Left ventricle myocardium inferior (tissue), 1 donor: ENCODE measurements at regions not wholly inside any gene's neighbourhood (a gene's known extent, or its start where the extent isn't known, plus 50 kb on each side); places are given as distances from the start of the nearest gene placed in this dataset.

Experiments used
- DNase-seq: peaks from one replicate; pipeline ENCODE4 v3.0.0-alpha.2; 2020
- H3K27ac ChIP-seq: fragments of 200-600 bp; replicated peaks from 2 replicates; pipeline ENCODE4 v1.8.0; 2021
- H3K27me3 ChIP-seq: fragments of 200-600 bp; 2 replicates; pipeline ENCODE4 v1.8.0; 2021; ENCODE audit warnings: low read depth
- H3K36me3 ChIP-seq: fragments of 200-600 bp; 2 replicates; pipeline ENCODE4 v1.8.0; 2021
- H3K4me1 ChIP-seq: fragments of 200-600 bp; 2 replicates; pipeline ENCODE4 v1.8.0; 2021
- H3K4me3 ChIP-seq: fragments of 200-600 bp; 2 replicates; pipeline ENCODE4 v1.8.0; 2021; ENCODE audit warnings: mild to moderate bottlenecking, moderate library complexity
- H3K9me3 ChIP-seq: fragments of 200-600 bp; replicated peaks from 2 replicates; pipeline ENCODE4 v1.8.0; 2021
- intact Hi-C: fragments of 100-400 bp; cut with micrococcal nuclease; formaldehyde crosslinking; loops from one replicate; pipeline ENCODE4 v1.11.0; 2022
- TF ChIP-seq, protein P1 (sequence below): fragments of 200-600 bp; IDR thresholded peaks from 2 replicates; pipeline ENCODE4 v1.8.0; 2021; ENCODE audit warnings: antibody characterized with exemption, mild to moderate bottlenecking, borderline replicate concordance
- donor health status: DM: no; HTN: yes; CAD: no; lungs with severe emphysema.

GRCh38 chr16:59748531-59748930 is 1014.4 kb upstream of the GOT2 start:
- no peak overlapping the region for H3K4me3 ChIP-seq
- no peaks in the 10 kb centered on the region for H3K4me1 ChIP-seq
- DNase-seq: no peak
- H3K27me3 ChIP-seq: no peaks in the 10 kb centered on the region
- TF ChIP-seq, protein P1, sequence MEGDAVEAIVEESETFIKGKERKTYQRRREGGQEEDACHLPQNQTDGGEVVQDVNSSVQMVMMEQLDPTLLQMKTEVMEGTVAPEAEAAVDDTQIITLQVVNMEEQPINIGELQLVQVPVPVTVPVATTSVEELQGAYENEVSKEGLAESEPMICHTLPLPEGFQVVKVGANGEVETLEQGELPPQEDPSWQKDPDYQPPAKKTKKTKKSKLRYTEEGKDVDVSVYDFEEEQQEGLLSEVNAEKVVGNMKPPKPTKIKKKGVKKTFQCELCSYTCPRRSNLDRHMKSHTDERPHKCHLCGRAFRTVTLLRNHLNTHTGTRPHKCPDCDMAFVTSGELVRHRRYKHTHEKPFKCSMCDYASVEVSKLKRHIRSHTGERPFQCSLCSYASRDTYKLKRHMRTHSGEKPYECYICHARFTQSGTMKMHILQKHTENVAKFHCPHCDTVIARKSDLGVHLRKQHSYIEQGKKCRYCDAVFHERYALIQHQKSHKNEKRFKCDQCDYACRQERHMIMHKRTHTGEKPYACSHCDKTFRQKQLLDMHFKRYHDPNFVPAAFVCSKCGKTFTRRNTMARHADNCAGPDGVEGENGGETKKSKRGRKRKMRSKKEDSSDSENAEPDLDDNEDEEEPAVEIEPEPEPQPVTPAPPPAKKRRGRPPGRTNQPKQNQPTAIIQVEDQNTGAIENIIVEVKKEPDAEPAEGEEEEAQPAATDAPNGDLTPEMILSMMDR: no peak
- H3K9me3 ChIP-seq: no peaks in the 10 kb centered on the region
- no peak overlapping the region for H3K27ac ChIP-seq
- no peaks in the 10 kb centered on the region for H3K36me3 ChIP-seq
- intact Hi-C loops: no loop called here

- Histone ChIP-seq H3K9me3 (peaks cover under 1% of the 10 kb centered on the region), H3K4me3 (no peak overlapping the region), H3K27me3 (no peaks in the 10 kb centered on the region), H3K4me1 (no peaks in the 10 kb centered on the region), H3K27ac (no peak overlapping the region), H3K36me3 (no peaks in the 10 kb centered on the region)
- DNase-seq: no peak
- intact Hi-C loops: no loop called here
- TF ChIP-seq, protein P1: no peak
These were observed 1009.4 kb upstream of the GOT2 start for GRCh38 chr16:59743504-59743903.

- no peaks in the 10 kb centered on the region for H3K36me3 ChIP-seq
- no peak for DNase-seq
- intact Hi-C loops: no loop called here
- TF ChIP-seq, protein P1: no peak
- H3K9me3 ChIP-seq: peaks cover 6% of the 10 kb centered on the region
- H3K4me3 ChIP-seq: no peak overlapping the region
- no peaks in the 10 kb centered on the region for H3K4me1 ChIP-seq
- H3K27me3 ChIP-seq: no peaks in the 10 kb centered on the region
- no peak overlapping the region for H3K27ac ChIP-seq
These were observed 1006.7 kb upstream of the GOT2 start for GRCh38 chr16:59740858-59741257.

GRCh38 chr16:59737274-59737673 is 1003.2 kb upstream of the GOT2 start:
- intact Hi-C loops: no loop called here
- no peaks in the 10 kb centered on the region for H3K27me3 ChIP-seq
- no peak overlapping the region for H3K4me3 ChIP-seq
- peaks cover 15% of the 10 kb centered on the region for H3K9me3 ChIP-seq
- H3K36me3 ChIP-seq: no peaks in the 10 kb centered on the region
- no peak overlapping the region for H3K27ac ChIP-seq
- DNase-seq: no peak
- H3K4me1 ChIP-seq: no peaks in the 10 kb centered on the region
- TF ChIP-seq, protein P1: no peak

GRCh38 chr16:59733321-59733720 is 999.2 kb upstream of the GOT2 start:
- Histone ChIP-seq H3K4me1 (no peaks in the 10 kb centered on the region), H3K27me3 (no peaks in the 10 kb centered on the region), H3K9me3 (peaks cover 20% of the 10 kb centered on the region), H3K27ac (no peak overlapping the region), H3K4me3 (no peak overlapping the region), H3K36me3 (no peaks in the 10 kb centered on the region)
- intact Hi-C loops: no loop called here
- TF ChIP-seq, protein P1: no peak
- DNase-seq: no peak

- Histone ChIP-seq H3K27ac (no peak overlapping the region), H3K9me3 (peaks cover 12% of the 10 kb centered on the region), H3K4me1 (no peaks in the 10 kb centered on the region), H3K36me3 (no peaks in the 10 kb centered on the region), H3K4me3 (no peak overlapping the region), H3K27me3 (no peaks in the 10 kb centered on the region)
- DNase-seq: no peak
- intact Hi-C loops: no loop called here
- TF ChIP-seq, protein P1: no peak
These were observed 995.5 kb upstream of the GOT2 start for GRCh38 chr16:59729613-59730012.
